WTC11 (cell line): ENCODE measurements at regions not wholly inside any gene's neighbourhood (a gene's known extent, or its start where the extent isn't known, plus 50 kb on each side); places are given as distances from the start of the nearest gene placed in this dataset.

ENCODE experiments used
- ATAC-seq: fragments of 200-7000 bp; cut with Tn5 transposase; 2 replicates; pipeline ENCODE4 v1.10.0; 2021; ENCODE audit warnings: mild to moderate bottlenecking, moderate library complexity
- CTCF ChIA-PET: fragments of 300-600 bp; sonication (Branson Sonifier 250); formaldehyde crosslinking; loops from one replicate; lab custom pipeline; 2021; ENCODE audit warnings: antibody characterized with exemption; lab: Charles Lee
- POLR2A ChIA-PET: fragments of 350-600 bp; sonication (Branson Sonifier 250); formaldehyde crosslinking; loops from one replicate; lab custom pipeline; 2021; ENCODE audit warnings: antibody characterized with exemption; lab: Charles Lee
- DNase-seq: peaks from one replicate; pipeline ENCODE4 v3.0.0; 2021; ENCODE audit warnings: low spot score
- H3K27ac Mint-ChIP-seq: 2 replicates; pipeline ENCODE4 v1.8.0; 2021; ENCODE audit warnings: mixed read lengths
- H3K27me3 Mint-ChIP-seq: 2 replicates; pipeline ENCODE4 v1.8.0; 2021; ENCODE audit warnings: low read depth, mild to moderate bottlenecking, moderate library complexity, mixed read lengths
- H3K36me3 Mint-ChIP-seq: 2 replicates; pipeline ENCODE4 v1.8.0; 2021; ENCODE audit warnings: mixed read lengths
- H3K4me1 Mint-ChIP-seq: 2 replicates; pipeline ENCODE4 v1.8.0; 2022; ENCODE audit warnings: mixed read lengths
- H3K4me3 Mint-ChIP-seq: 2 replicates; pipeline ENCODE4 v1.8.0; 2021; ENCODE audit warnings: mild to moderate bottlenecking, moderate library complexity, mixed read lengths
- H3K9me3 Mint-ChIP-seq: 2 replicates; pipeline ENCODE4 v1.8.0; 2021; ENCODE audit warnings: mixed read lengths
- AR ChIP-seq: fragments of 250-450 bp; sonication (Bioruptor Pico); IDR thresholded peaks from 2 replicates; pipeline ENCODE4 v1.9.0; 2021; ENCODE audit warnings: mild to moderate bottlenecking
- ATF3 ChIP-seq: sonication (generic); formaldehyde crosslinking; conservative IDR thresholded peaks from 2 replicates; pipeline ENCODE4 v1.8.1; 2022; ENCODE audit warnings: mild to moderate bottlenecking, missing genetic modification reagents
- CREB1 ChIP-seq: sonication (generic); formaldehyde crosslinking; IDR thresholded peaks from 2 replicates; pipeline ENCODE4 v1.8.0; 2023; ENCODE audit warnings: mild to moderate bottlenecking, missing genetic modification reagents
- FOXP1 ChIP-seq: sonication (generic); formaldehyde crosslinking; IDR thresholded peaks from 2 replicates; pipeline ENCODE4 v1.8.0; 2022; ENCODE audit warnings: missing genetic modification reagents, mild to moderate bottlenecking, moderate library complexity, borderline replicate concordance
- GABPB1 ChIP-seq: sonication (generic); formaldehyde crosslinking; IDR thresholded peaks from 2 replicates; pipeline ENCODE4 v1.8.1; 2023; ENCODE audit warnings: mild to moderate bottlenecking, missing genetic modification reagents
- GTF2I ChIP-seq: fragments of 250-450 bp; sonication (Bioruptor Pico); conservative IDR thresholded peaks from 2 replicates; pipeline ENCODE4 v1.4.0; 2021; ENCODE audit warnings: mild to moderate bottlenecking
- IRF2 ChIP-seq: sonication (generic); formaldehyde crosslinking; IDR thresholded peaks from 2 replicates; pipeline ENCODE4 v1.8.0; 2022; ENCODE audit warnings: low read depth, missing genetic modification reagents, borderline replicate concordance
- JAZF1 ChIP-seq: fragments of 250-450 bp; sonication (Bioruptor Pico); IDR thresholded peaks from 2 replicates; pipeline ENCODE4 v1.9.0; 2021; ENCODE audit warnings: moderate library complexity, mild to moderate bottlenecking, inconsistent platforms
- JUN ChIP-seq: sonication (generic); formaldehyde crosslinking; IDR thresholded peaks from 2 replicates; pipeline ENCODE4 v1.8.0; 2023; ENCODE audit warnings: mild to moderate bottlenecking, missing genetic modification reagents
- MAX ChIP-seq: sonication (generic); formaldehyde crosslinking; IDR thresholded peaks from 2 replicates; pipeline ENCODE4 v1.8.0; 2022; ENCODE audit warnings: mild to moderate bottlenecking, missing genetic modification reagents
- NFATC4 ChIP-seq: fragments of 250-450 bp; sonication (Bioruptor Pico); IDR thresholded peaks from 2 replicates; pipeline ENCODE4 v1.9.0; 2021; ENCODE audit warnings: mild to moderate bottlenecking
- PRRX2 ChIP-seq: fragments of 250-450 bp; sonication (Bioruptor Pico); IDR thresholded peaks from 2 replicates; pipeline ENCODE4 v1.8.0; 2021; ENCODE audit warnings: mild to moderate bottlenecking
- RELA ChIP-seq: sonication (generic); formaldehyde crosslinking; IDR thresholded peaks from 2 replicates; pipeline ENCODE4 v1.8.1; 2022; ENCODE audit warnings: missing genetic modification reagents, mild to moderate bottlenecking, borderline replicate concordance
- TCF7 ChIP-seq: sonication (generic); formaldehyde crosslinking; IDR thresholded peaks from 2 replicates; pipeline ENCODE4 v1.8.0; 2022; ENCODE audit warnings: mild to moderate bottlenecking, low read depth, missing genetic modification reagents, moderate library complexity
- TEAD1 ChIP-seq: sonication (generic); formaldehyde crosslinking; IDR thresholded peaks from 2 replicates; pipeline ENCODE4 v1.8.0; 2022; ENCODE audit warnings: mild to moderate bottlenecking, missing genetic modification reagents
- TP53 ChIP-seq: sonication (generic); formaldehyde crosslinking; IDR thresholded peaks from 2 replicates; pipeline ENCODE4 v1.8.1; 2023; ENCODE audit warnings: mild to moderate bottlenecking, missing genetic modification reagents
- ZBTB43 ChIP-seq: sonication (generic); formaldehyde crosslinking; IDR thresholded peaks from 2 replicates; pipeline ENCODE4 v1.8.1; 2023; ENCODE audit warnings: mild to moderate bottlenecking, missing genetic modification reagents
- ZNF138 ChIP-seq: sonication (generic); formaldehyde crosslinking; conservative IDR thresholded peaks from 2 replicates; pipeline ENCODE4 v1.8.1; 2022; ENCODE audit warnings: mild to moderate bottlenecking, moderate library complexity, missing genetic modification reagents
- TF ChIP-seq, protein P1 (sequence below): sonication (generic); formaldehyde crosslinking; IDR thresholded peaks from 2 replicates; pipeline ENCODE4 v1.8.1; 2023; ENCODE audit warnings: mild to moderate bottlenecking, moderate library complexity, missing genetic modification reagents

DNA sequence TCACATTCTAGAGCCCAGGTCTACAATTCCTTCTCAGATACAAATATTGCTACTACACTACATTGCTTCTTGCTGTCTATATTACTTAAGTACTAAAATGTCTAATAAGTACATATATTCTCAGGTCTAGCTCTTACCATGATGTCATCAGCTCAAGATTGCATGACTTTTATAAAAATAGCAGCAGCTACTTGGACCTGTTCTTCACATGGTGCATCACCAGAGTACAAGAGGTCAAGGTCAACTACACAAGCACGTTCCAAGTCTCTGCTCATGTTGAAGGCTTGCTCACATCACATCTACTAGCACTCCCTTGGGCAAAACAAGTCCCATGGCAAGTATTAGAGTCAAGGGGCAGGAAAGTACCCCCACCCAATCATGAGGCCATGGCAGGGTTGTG lies 465.6 kb downstream of the MED13L start:
- TF ChIP-seq JUN (no peak), AR (no peak), TEAD1 (CRISPR knock-in tag) (no peak)
- TF ChIP-seq, protein P1, sequence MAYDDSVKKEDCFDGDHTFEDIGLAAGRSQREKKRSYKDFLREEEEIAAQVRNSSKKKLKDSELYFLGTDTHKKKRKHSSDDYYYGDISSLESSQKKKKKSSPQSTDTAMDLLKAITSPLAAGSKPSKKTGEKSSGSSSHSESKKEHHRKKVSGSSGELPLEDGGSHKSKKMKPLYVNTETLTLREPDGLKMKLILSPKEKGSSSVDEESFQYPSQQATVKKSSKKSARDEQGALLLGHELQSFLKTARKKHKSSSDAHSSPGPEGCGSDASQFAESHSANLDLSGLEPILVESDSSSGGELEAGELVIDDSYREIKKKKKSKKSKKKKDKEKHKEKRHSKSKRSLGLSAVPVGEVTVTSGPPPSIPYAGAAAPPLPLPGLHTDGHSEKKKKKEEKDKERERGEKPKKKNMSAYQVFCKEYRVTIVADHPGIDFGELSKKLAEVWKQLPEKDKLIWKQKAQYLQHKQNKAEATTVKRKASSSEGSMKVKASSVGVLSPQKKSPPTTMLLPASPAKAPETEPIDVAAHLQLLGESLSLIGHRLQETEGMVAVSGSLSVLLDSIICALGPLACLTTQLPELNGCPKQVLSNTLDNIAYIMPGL, result no peak
- ChIA-PET POLR2A (no interaction called here), CTCF (no interaction called here)
- no peak overlapping the region for H3K4me3 Mint-ChIP-seq
- ATAC-seq, result no peak
- H3K36me3 Mint-ChIP-seq, result peaks cover 2% of the 10 kb centered on the region; the same call in 1 of the 2 replicates
- peaks cover 18% of the 10 kb centered on the region for H3K9me3 Mint-ChIP-seq
- no peak for DNase-seq
- H3K27me3 Mint-ChIP-seq, result peaks cover 3% of the 10 kb centered on the region
- no peaks in the 10 kb centered on the region for H3K4me1 Mint-ChIP-seq
- no peak overlapping the region for H3K27ac Mint-ChIP-seq

DNA sequence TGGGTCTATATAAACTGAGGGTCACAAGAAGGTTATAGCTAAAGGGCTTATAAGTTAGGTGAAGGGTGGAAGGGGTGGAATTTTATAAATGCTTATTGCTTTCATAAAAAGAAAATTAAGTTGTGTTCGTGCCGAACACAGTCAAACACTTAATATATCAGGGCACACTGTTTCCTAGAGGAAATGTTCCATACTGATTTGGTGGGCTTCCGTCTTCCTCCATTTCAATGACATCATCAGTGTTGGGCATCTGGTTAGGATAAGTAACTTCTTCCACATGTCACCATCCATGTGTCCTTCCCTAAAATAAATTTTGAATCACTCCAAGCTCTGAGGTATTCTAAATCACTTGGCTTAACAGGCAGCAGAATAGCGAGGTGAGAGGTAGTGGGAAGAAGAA lies 466.4 kb downstream of the MED13L start:
- CTCF ChIA-PET, result no interaction called here
- no peak for TF ChIP-seq TP53
- no peak for TF ChIP-seq GABPB1 (CRISPR knock-in tag)
- TF ChIP-seq ATF3 (CRISPR knock-in tag), result no peak
- TF ChIP-seq FOXP1 (CRISPR knock-in tag), result no peak
- no peak for TF ChIP-seq MAX (CRISPR knock-in tag)
- TF ChIP-seq PRRX2 (CRISPR knock-in tag), result no peak
- TF ChIP-seq CREB1, result no peak
- TF ChIP-seq, all 79 proteins: peak for 0
- H3K27ac Mint-ChIP-seq, result no peak overlapping the region
- no peaks in the 10 kb centered on the region for H3K4me1 Mint-ChIP-seq
- H3K4me3 Mint-ChIP-seq, result no peak overlapping the region
- peaks cover 18% of the 10 kb centered on the region for H3K9me3 Mint-ChIP-seq
- DNase-seq (no peak), ATAC-seq (no peak)
- H3K36me3 Mint-ChIP-seq, result peaks cover 2% of the 10 kb centered on the region; the same call in 1 of the 2 replicates
- POLR2A ChIA-PET, result no interaction called here
- peaks cover 3% of the 10 kb centered on the region for H3K27me3 Mint-ChIP-seq

DNA sequence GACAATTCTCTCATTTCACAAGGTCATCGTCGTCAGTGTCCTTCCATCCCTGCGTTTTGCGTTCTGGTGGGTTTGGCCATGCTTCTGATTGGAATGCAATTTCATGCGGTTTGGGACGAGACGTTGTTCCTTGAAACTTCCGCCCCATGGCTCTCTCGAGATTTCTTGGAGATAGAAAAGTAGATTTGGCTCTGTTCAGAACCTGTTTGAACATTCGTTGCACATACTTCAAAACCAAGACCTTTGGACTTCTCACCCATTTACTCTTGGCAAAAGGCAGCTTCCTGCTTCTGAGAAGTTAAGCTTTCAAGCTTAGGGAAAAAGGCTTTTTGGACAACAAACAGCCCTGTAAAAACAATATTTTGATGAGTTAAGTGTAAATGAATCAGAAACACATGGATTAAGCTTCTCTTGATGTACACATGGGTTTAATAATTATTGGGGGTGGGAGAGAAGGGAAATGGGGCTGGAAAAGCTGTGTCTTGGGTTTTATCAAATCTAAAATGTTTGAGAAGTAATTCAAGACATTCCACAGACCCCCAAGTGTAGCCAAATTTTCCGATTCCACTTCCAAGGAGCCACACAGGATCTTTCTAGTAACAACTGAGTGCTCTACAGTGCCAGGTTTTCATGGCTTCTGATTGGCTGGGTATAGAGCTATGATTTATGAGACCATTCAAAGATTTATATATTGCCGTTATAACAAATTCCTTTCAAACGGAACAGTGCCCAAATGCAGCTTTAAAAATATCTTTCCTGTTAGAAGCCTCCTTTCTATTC lies 467.2 kb downstream of the MED13L start:
- peaks cover 18% of the 10 kb centered on the region for H3K9me3 Mint-ChIP-seq
- no peak for ATAC-seq
- no peak for DNase-seq
- no peak for TF ChIP-seq IRF2 (CRISPR knock-in tag)
- TF ChIP-seq, all 79 proteins: peak for 0
- CTCF ChIA-PET, result no interaction called here
- POLR2A ChIA-PET, result no interaction called here
- H3K27ac Mint-ChIP-seq, result no peak overlapping the region
- no peaks in the 10 kb centered on the region; the same call in none of the 2 replicates for H3K27me3 Mint-ChIP-seq
- no peak overlapping the region for H3K4me3 Mint-ChIP-seq
- no peaks in the 10 kb centered on the region for H3K4me1 Mint-ChIP-seq
- peaks cover 2% of the 10 kb centered on the region; the same call in 1 of the 2 replicates for H3K36me3 Mint-ChIP-seq

- no peak overlapping the region for H3K27ac Mint-ChIP-seq
- ChIA-PET CTCF (no interaction called here), POLR2A (no interaction called here)
- no peaks in the 10 kb centered on the region for H3K4me1 Mint-ChIP-seq
- DNase-seq (no peak), ATAC-seq (no peak)
- H3K36me3 Mint-ChIP-seq, result no peaks in the 10 kb centered on the region
- H3K4me3 Mint-ChIP-seq, result no peak overlapping the region
- H3K9me3 Mint-ChIP-seq, result no peaks in the 10 kb centered on the region; the same call in 1 of the 2 replicates
- no peak for TF ChIP-seq ZBTB43 (CRISPR knock-in tag)
- TF ChIP-seq JUN, result no peak
- TF ChIP-seq JAZF1 (CRISPR knock-in tag), result no peak
- TF ChIP-seq ZNF138 (CRISPR knock-in tag), result no peak
- no peak for TF ChIP-seq GTF2I
- no peak for TF ChIP-seq TCF7 (CRISPR knock-in tag)
- no peak for TF ChIP-seq RELA
- no peak for TF ChIP-seq MAX (CRISPR knock-in tag)
- no peak for TF ChIP-seq NFATC4 (CRISPR knock-in tag)
- no peaks in the 10 kb centered on the region for H3K27me3 Mint-ChIP-seq
Observed at GRCh38 chr12:115806000-115806399, 471.5 kb downstream of the MED13L start.
